Endodermal cell (in vitro differentiated cells): ENCODE measurements at regions not wholly inside any gene's neighbourhood (a gene's known extent, or its start where the extent isn't known, plus 50 kb on each side); places are given as distances from the start of the nearest gene placed in this dataset.

Experiments
- DNase-seq: peaks from one replicate; pipeline ENCODE4 v3.0.0-alpha.2; 2017
- H3K27ac ChIP-seq: 2 replicates; pipeline ENCODE4 v1.5.1; 2013; ENCODE audit warnings: mild to moderate bottlenecking, low read depth, low read length, moderate library complexity
- H3K27me3 ChIP-seq: 2 replicates; pipeline ENCODE4 v1.6.1; 2013; ENCODE audit warnings: mild to moderate bottlenecking, low read length, moderate library complexity; ENCODE audit not compliant: insufficient read depth, control insufficient read depth, poor library complexity, severe bottlenecking
- H3K36me3 ChIP-seq: 2 replicates; pipeline ENCODE4 v1.7.0; 2013; ENCODE audit warnings: mild to moderate bottlenecking, low read length, moderate library complexity; ENCODE audit not compliant: control insufficient read depth, insufficient read depth
- H3K4me1 ChIP-seq: one replicate; pipeline ENCODE4 v1.7.0; 2013; ENCODE audit warnings: low read length; ENCODE audit not compliant: control insufficient read depth, insufficient read depth
- H3K4me3 ChIP-seq: 2 replicates; pipeline ENCODE4 v1.5.1; 2013; ENCODE audit warnings: mild to moderate bottlenecking, low read length, moderate library complexity
- H3K9ac ChIP-seq: 2 replicates; pipeline ENCODE4 v1.6.1; 2013; ENCODE audit warnings: mild to moderate bottlenecking, low read length, moderate library complexity; ENCODE audit not compliant: poor library complexity, severe bottlenecking; ENCODE audit errors: extremely low read depth
- H3K9me3 ChIP-seq: 2 replicates; pipeline ENCODE4 v1.6.1; 2013; ENCODE audit warnings: mild to moderate bottlenecking, low read length, moderate library complexity; ENCODE audit not compliant: control insufficient read depth
- H3K27ac Mint-ChIP-seq: 2 replicates; pipeline ENCODE4 v1.8.0; 2020; ENCODE audit warnings: mixed read lengths
- H3K27me3 Mint-ChIP-seq: 2 replicates; pipeline ENCODE4 v1.8.0; 2021; ENCODE audit warnings: mild to moderate bottlenecking, mixed read lengths; ENCODE audit not compliant: insufficient read depth
- H3K36me3 Mint-ChIP-seq: 2 replicates; pipeline ENCODE4 v1.8.0; 2020; ENCODE audit warnings: low read depth, mixed read lengths
- H3K4me1 Mint-ChIP-seq: 2 replicates; pipeline ENCODE4 v1.8.0; 2020; ENCODE audit warnings: mixed read lengths
- H3K4me3 Mint-ChIP-seq: 2 replicates; pipeline ENCODE4 v1.8.0; 2020; ENCODE audit warnings: mild to moderate bottlenecking, moderate library complexity, mixed read lengths
- H3K9me3 Mint-ChIP-seq: 2 replicates; pipeline ENCODE4 v1.8.0; 2020; ENCODE audit warnings: mild to moderate bottlenecking, mixed read lengths
- CTCF ChIP-seq: fragments of 200-600 bp; sonication (generic); conservative IDR thresholded peaks from 2 replicates; pipeline ENCODE4 v1.5.0; 2021; ENCODE audit warnings: antibody characterized with exemption, mild to moderate bottlenecking
- WGBS, 2 experiments: methylation state at CpG; one replicate each; pipeline versions ENCODE4 v1.1.5 to v1.1.7; 2013; ENCODE audit warnings: missing lambda C conversion rate in 2 of 2, mixed read lengths in 1 of 2; ENCODE audit not compliant: insufficient coverage in 1 of 2, insufficient read length in 1 of 2; 5-methylcytosine and 5-hydroxymethylcytosine counted together

GRCh38 chr2:6545795-6546194 lies 319.9 kb downstream of the CMPK2 start:
- H3K9ac ChIP-seq = no peak overlapping the region
- no peaks in the 10 kb centered on the region for H3K36me3 ChIP-seq
- no peak for TF ChIP-seq CTCF
- no peak for DNase-seq
- no peak overlapping the region for H3K4me3 ChIP-seq
- peaks cover 14% of the 10 kb centered on the region for H3K9me3 Mint-ChIP-seq
- H3K27me3 ChIP-seq = no peaks in the 10 kb centered on the region
- peaks cover 13% of the 10 kb centered on the region for H3K9me3 ChIP-seq
- no peak overlapping the region for H3K27ac ChIP-seq
- H3K36me3 Mint-ChIP-seq = no peaks in the 10 kb centered on the region
- no peaks in the 10 kb centered on the region for H3K4me1 Mint-ChIP-seq
- no peak overlapping the region for H3K27ac Mint-ChIP-seq
- no peaks in the 10 kb centered on the region for H3K4me1 ChIP-seq
- peaks cover 7% of the 10 kb centered on the region for H3K27me3 Mint-ChIP-seq
- no peak overlapping the region for H3K4me3 Mint-ChIP-seq
- 97 to 100% methylated on average over 1 to 3 of the region's 4 CpGs for WGBS, 2 experiments

- Histone ChIP-seq H3K27ac (no peak overlapping the region), H3K9me3 (peaks cover 19% of the 10 kb centered on the region), H3K4me1 (no peaks in the 10 kb centered on the region), H3K9ac (no peak overlapping the region), H3K36me3 (no peaks in the 10 kb centered on the region), H3K27me3 (no peaks in the 10 kb centered on the region), H3K4me3 (no peak overlapping the region)
- DNase-seq = no peak
- H3K4me3 Mint-ChIP-seq = no peak overlapping the region
- TF ChIP-seq CTCF = no peak
- H3K27ac Mint-ChIP-seq = no peak overlapping the region
- peaks cover 9% of the 10 kb centered on the region for H3K4me1 Mint-ChIP-seq
- H3K9me3 Mint-ChIP-seq = peaks cover 25% of the 10 kb centered on the region
- no peaks in the 10 kb centered on the region for H3K27me3 Mint-ChIP-seq
- no peaks in the 10 kb centered on the region for H3K36me3 Mint-ChIP-seq
- WGBS, 2 experiments = 95 to 100% methylated on average over 1 to 7 of the region's 7 CpGs
Observed at GRCh38 chr2:6554466-6554865, 311.2 kb downstream of the CMPK2 start.

DNA sequence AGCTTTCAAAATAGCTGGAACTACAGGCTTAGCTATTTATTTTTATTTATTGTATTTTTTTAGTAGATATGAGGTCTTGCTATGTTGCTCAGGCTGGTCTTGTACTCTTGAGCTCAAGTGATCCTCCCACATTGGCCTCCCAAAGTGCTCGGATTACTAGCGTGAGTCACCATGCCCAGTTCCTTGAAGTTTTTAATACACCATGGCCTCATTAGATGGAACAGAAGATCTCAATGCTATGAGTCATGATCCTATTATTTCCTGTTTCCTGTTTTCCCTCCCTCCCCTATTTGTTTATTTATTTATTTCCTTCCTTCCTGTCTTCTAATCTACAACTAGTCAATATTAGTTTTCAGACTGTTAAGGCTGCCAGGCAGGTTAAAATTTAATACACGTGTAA lies 309.0 kb downstream of the CMPK2 start:
- H3K27me3 ChIP-seq = no peaks in the 10 kb centered on the region
- peaks cover 12% of the 10 kb centered on the region for H3K9me3 Mint-ChIP-seq
- no peaks in the 10 kb centered on the region for H3K36me3 Mint-ChIP-seq
- no peaks in the 10 kb centered on the region for H3K36me3 ChIP-seq
- no peak overlapping the region for H3K27ac ChIP-seq
- TF ChIP-seq CTCF = no peak
- WGBS, 2 experiments = 73 to 78% methylated on average over 3 of the region's 3 CpGs
- peaks cover 7% of the 10 kb centered on the region for H3K9me3 ChIP-seq
- no peak overlapping the region for H3K9ac ChIP-seq
- H3K4me1 ChIP-seq = no peaks in the 10 kb centered on the region
- DNase-seq = peak; percentile 53
- H3K27me3 Mint-ChIP-seq = no peaks in the 10 kb centered on the region
- H3K4me3 Mint-ChIP-seq = no peak overlapping the region
- H3K4me1 Mint-ChIP-seq = peaks cover 14% of the 10 kb centered on the region
- no peak overlapping the region for H3K4me3 ChIP-seq
- H3K27ac Mint-ChIP-seq = no peak overlapping the region
